ENCODE measurements at regions not wholly inside any gene's neighbourhood (a gene's known extent, or its start where the extent isn't known, plus 50 kb on each side); places are given as distances from the start of the nearest gene placed in this dataset.

DNA sequence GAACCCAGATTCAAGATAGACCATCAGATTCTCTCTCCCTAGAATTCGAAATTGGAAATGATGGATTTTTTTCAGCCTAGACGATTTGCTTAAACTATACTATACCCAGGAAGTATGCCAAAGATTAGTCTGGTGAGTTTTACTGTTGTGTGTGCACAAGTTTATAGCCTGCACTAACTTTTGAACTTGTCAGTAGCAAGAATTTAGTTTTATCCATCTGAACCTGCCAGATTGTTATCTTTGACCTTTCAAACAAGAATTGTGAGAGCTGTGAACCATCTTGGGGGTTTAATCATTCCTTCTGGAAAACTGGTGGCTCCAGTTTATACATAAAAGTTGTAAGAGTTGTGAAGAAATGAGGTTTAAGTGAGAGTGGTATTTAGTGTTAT, 243.5 kb upstream of the DAAM1 start:
- no peak for TF ChIP-seq EP300 (IDR thresholded peaks at IDR 0.05; ENCODE audit: borderline replicate concordance in 1 of 2, low read depth in 1 of 2, low read length in 1 of 2)
- TF ChIP-seq FOSL2 (IDR thresholded peaks at IDR 0.05; ENCODE audit: borderline replicate concordance, low read depth), result no peak

DNA sequence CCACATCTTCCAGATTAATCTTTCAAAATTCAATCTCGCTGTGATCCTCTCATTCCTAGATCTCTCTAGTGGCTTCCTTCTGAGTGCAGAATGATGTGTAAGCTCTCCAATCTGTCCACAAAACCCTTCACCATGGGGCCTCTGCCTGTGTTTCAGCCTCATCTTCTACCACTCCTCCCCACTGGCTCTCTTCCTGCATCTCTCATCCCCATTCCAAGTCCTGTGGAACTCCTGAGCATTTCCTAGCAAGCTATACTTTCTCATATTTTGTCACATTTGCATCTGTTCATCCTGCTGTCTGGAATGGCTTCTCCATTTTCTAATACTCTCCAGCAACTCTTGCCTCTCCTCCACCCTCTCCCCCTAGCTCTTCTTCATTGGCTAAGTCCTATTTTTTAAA, 242.0 kb upstream of the DAAM1 start:
- H3K9me3 ChIP-seq, result 0 out of 2 replicates have a peak, but pooled peaks cover 3% of the 10 kb centered on the region
- TF ChIP-seq RAD21 (IDR thresholded peaks at IDR 0.05; ENCODE audit: low read length) (no peak), POLR2AphosphoS5 (IDR thresholded peaks at IDR 0.05; ENCODE audit: low read depth, low read length) (no peak), RFX5 (IDR thresholded peaks at IDR 0.05; ENCODE audit: low read length) (no peak), GABPA (IDR thresholded peaks at IDR 0.05; ENCODE audit: low read depth) (no peak), GATA2 (CRISPR knock-in tag; IDR thresholded peaks at IDR 0.05) (no peak), FOSL2 (IDR thresholded peaks at IDR 0.05; ENCODE audit: borderline replicate concordance, low read depth) (no peak), SIN3A (IDR thresholded peaks at IDR 0.05; ENCODE audit: borderline replicate concordance, low read depth, low read length) (no peak), RXRA (IDR thresholded peaks at IDR 0.05; ENCODE audit: borderline replicate concordance, low read depth) (no peak), RCOR1 (IDR thresholded peaks at IDR 0.05; ENCODE audit: low read length) (no peak)
- TF ChIP-seq, protein P1, sequence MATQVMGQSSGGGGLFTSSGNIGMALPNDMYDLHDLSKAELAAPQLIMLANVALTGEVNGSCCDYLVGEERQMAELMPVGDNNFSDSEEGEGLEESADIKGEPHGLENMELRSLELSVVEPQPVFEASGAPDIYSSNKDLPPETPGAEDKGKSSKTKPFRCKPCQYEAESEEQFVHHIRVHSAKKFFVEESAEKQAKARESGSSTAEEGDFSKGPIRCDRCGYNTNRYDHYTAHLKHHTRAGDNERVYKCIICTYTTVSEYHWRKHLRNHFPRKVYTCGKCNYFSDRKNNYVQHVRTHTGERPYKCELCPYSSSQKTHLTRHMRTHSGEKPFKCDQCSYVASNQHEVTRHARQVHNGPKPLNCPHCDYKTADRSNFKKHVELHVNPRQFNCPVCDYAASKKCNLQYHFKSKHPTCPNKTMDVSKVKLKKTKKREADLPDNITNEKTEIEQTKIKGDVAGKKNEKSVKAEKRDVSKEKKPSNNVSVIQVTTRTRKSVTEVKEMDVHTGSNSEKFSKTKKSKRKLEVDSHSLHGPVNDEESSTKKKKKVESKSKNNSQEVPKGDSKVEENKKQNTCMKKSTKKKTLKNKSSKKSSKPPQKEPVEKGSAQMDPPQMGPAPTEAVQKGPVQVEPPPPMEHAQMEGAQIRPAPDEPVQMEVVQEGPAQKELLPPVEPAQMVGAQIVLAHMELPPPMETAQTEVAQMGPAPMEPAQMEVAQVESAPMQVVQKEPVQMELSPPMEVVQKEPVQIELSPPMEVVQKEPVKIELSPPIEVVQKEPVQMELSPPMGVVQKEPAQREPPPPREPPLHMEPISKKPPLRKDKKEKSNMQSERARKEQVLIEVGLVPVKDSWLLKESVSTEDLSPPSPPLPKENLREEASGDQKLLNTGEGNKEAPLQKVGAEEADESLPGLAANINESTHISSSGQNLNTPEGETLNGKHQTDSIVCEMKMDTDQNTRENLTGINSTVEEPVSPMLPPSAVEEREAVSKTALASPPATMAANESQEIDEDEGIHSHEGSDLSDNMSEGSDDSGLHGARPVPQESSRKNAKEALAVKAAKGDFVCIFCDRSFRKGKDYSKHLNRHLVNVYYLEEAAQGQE (IDR thresholded peaks at IDR 0.05; ENCODE audit: low read depth, low read length), result no peak
- TF ChIP-seq, protein P2, sequence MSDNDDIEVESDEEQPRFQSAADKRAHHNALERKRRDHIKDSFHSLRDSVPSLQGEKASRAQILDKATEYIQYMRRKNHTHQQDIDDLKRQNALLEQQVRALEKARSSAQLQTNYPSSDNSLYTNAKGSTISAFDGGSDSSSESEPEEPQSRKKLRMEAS (IDR thresholded peaks at IDR 0.05; ENCODE audit: low read depth), result no peak
- TF ChIP-seq, protein P3, sequence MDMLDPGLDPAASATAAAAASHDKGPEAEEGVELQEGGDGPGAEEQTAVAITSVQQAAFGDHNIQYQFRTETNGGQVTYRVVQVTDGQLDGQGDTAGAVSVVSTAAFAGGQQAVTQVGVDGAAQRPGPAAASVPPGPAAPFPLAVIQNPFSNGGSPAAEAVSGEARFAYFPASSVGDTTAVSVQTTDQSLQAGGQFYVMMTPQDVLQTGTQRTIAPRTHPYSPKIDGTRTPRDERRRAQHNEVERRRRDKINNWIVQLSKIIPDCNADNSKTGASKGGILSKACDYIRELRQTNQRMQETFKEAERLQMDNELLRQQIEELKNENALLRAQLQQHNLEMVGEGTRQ (IDR thresholded peaks at IDR 0.05; ENCODE audit: borderline replicate concordance, low read depth, low read length), result no peak
- TF ChIP-seq, protein P4, sequence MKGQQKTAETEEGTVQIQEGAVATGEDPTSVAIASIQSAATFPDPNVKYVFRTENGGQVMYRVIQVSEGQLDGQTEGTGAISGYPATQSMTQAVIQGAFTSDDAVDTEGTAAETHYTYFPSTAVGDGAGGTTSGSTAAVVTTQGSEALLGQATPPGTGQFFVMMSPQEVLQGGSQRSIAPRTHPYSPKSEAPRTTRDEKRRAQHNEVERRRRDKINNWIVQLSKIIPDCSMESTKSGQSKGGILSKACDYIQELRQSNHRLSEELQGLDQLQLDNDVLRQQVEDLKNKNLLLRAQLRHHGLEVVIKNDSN (IDR thresholded peaks at IDR 0.05; ENCODE audit: borderline replicate concordance, low read depth), result no peak
- H4K20me1 ChIP-seq (ENCODE audit: insufficient read depth), result no peaks in the 10 kb centered on the region
- H3K27me3 ChIP-seq (ENCODE audit: insufficient read depth), result no peaks in the 10 kb centered on the region
- H3K4me1 ChIP-seq (ENCODE audit: control insufficient read depth in 1 of 2, insufficient read depth in 2 of 2, low read depth in 1 of 2, low read length in 1 of 2), result peaks cover 0 to 2% of the 10 kb centered on the region in 2 experiments; a peak in 1 of 4 replicates
- no peak overlapping the region for H3K27ac ChIP-seq (ENCODE audit: low read depth in 2 of 2, low read length in 1 of 2)
- 75% methylated on average over 1 of the region's 1 CpG for WGBS (ENCODE audit: low lambda C conversion rate)
- no peak overlapping the region for H3K4me2 ChIP-seq
- no peaks in the 10 kb centered on the region for H3K36me3 ChIP-seq (replicated peaks in 1 of 2; ENCODE audit: control insufficient read depth in 1 of 2, insufficient read depth in 2 of 2, low read length in 1 of 2)
- ChIA-PET CTCF (interaction anchor here (0.5 to 1.2 kb wide), 5 partner anchors 65 to 445 kb away, joined by 3 read pairs; no protein-coding TSS in a partner anchor), POLR2A (no interaction called here)
- DNase-seq, result no peak
- H3F3A ChIP-seq (replicated peaks; ENCODE audit: insufficient read depth), result no peaks in the 10 kb centered on the region
- H2AFZ ChIP-seq (ENCODE audit: low read depth), result no peak overlapping the region
- H3K79me2 ChIP-seq (ENCODE audit: insufficient read depth), result no peaks in the 10 kb centered on the region
- no peak overlapping the region for H3K9ac ChIP-seq
- H3K9me2 ChIP-seq, result no peaks in the 10 kb centered on the region
- H3K4me3 ChIP-seq (ENCODE audit: low read depth in 2 of 2, low read length in 1 of 2), result no peak overlapping the region

More for the DNA sequence above, 243.5 kb upstream of the DAAM1 start:
- H3K9ac ChIP-seq, result no peak overlapping the region
- ChIA-PET CTCF (no interaction called here), POLR2A (no interaction called here)
- H3K4me2 ChIP-seq, result no peak overlapping the region
- H3K9me2 ChIP-seq, result no peaks in the 10 kb centered on the region
- H3K4me3 ChIP-seq (ENCODE audit: low read depth in 2 of 2, low read length in 1 of 2), result no peak overlapping the region
- H2AFZ ChIP-seq (ENCODE audit: low read depth), result no peak overlapping the region
- H4K20me1 ChIP-seq (ENCODE audit: insufficient read depth), result no peaks in the 10 kb centered on the region
- no peaks in the 10 kb centered on the region for H3K9me3 ChIP-seq
- H3K4me1 ChIP-seq (ENCODE audit: control insufficient read depth in 1 of 2, insufficient read depth in 2 of 2, low read depth in 1 of 2, low read length in 1 of 2), result peaks cover 0 to 2% of the 10 kb centered on the region in 2 experiments; a peak in 1 of 4 replicates
- DNase-seq, result no peak
- H3K27ac ChIP-seq (ENCODE audit: low read depth in 2 of 2, low read length in 1 of 2), result no peak overlapping the region
- 23% methylated on average over 2 of the region's 2 CpGs for WGBS (ENCODE audit: low lambda C conversion rate)
- no peaks in the 10 kb centered on the region for H3K36me3 ChIP-seq (replicated peaks in 1 of 2; ENCODE audit: control insufficient read depth in 1 of 2, insufficient read depth in 2 of 2, low read length in 1 of 2)
- no peaks in the 10 kb centered on the region for H3K27me3 ChIP-seq (ENCODE audit: insufficient read depth)
- H3F3A ChIP-seq (replicated peaks; ENCODE audit: insufficient read depth), result no peaks in the 10 kb centered on the region
- no peaks in the 10 kb centered on the region for H3K79me2 ChIP-seq (ENCODE audit: insufficient read depth)
